GM18870 (cell line): ENCODE measurements at regions not wholly inside any gene's neighbourhood (a gene's known extent, or its start where the extent isn't known, plus 50 kb on each side); places are given as distances from the start of the nearest gene placed in this dataset.
"Not testable (repeated sequence)": the region's sequence is repeated elsewhere in the genome, so short reads cannot be mapped to it uniquely, and the experiment has no call there.

Source experiments
- ATAC-seq: cut with Tn5 transposase; IDR thresholded peaks from one replicate; pipeline ENCODE4 v1.9.1; 2021; ENCODE audit warnings: moderate library complexity; ENCODE audit not compliant: unreplicated experiment

- no peak for ATAC-seq
Measured at GRCh38 chr1:60950224-60951063, 131.9 kb upstream of the NFIA start.

GRCh38 chr1:60949826-60950197 lies 132.5 kb upstream of the NFIA start:
- no peak for ATAC-seq

- ATAC-seq, result no peak
Measured at GRCh38 chr1:60949154-60949825, 133.1 kb upstream of the NFIA start.

GRCh38 chr1:60948486-60948885 lies 133.9 kb upstream of the NFIA start:
- no peak for ATAC-seq

- no peak for ATAC-seq
Measured at GRCh38 chr1:60947367-60947766, 135.0 kb upstream of the NFIA start.

GRCh38 chr1:60942896-60943638 lies 139.3 kb upstream of the NFIA start:
- ATAC-seq, result peak; percentile 50

- no peak for ATAC-seq
Measured at GRCh38 chr1:60942291-60942690, 140.1 kb upstream of the NFIA start.

GRCh38 chr1:60940685-60941084 lies 141.7 kb upstream of the NFIA start:
- ATAC-seq, result not testable (repeated sequence)

- ATAC-seq, result no peak
Measured at GRCh38 chr1:60937720-60938119, 144.6 kb upstream of the NFIA start.

- ATAC-seq, result no peak
Measured at GRCh38 chr1:60936591-60937342, 145.6 kb upstream of the NFIA start.

- no peak for ATAC-seq
Measured at GRCh38 chr1:60936163-60936562, 146.2 kb upstream of the NFIA start.

GRCh38 chr1:60935599-60936110 lies 146.7 kb upstream of the NFIA start:
- ATAC-seq, result no peak

GRCh38 chr1:60930130-60930529 lies 152.2 kb upstream of the NFIA start:
- ATAC-seq, result no peak

- ATAC-seq, result no peak
Measured at GRCh38 chr1:60924964-60925798, 157.2 kb upstream of the NFIA start.

- no peak for ATAC-seq
Measured at GRCh38 chr1:60924165-60924564, 158.2 kb upstream of the NFIA start.

GRCh38 chr1:60923389-60924087 lies 158.8 kb upstream of the NFIA start:
- ATAC-seq, result no peak

- ATAC-seq, result no peak
Measured at GRCh38 chr1:60922304-60922703, 160.1 kb upstream of the NFIA start.

GRCh38 chr1:60921175-60921574 lies 161.2 kb upstream of the NFIA start:
- no peak for ATAC-seq

GRCh38 chr1:60920561-60920960 lies 161.8 kb upstream of the NFIA start:
- ATAC-seq, result no peak
